ENCODE measurements at regions not wholly inside any gene's neighbourhood (a gene's known extent, or its start where the extent isn't known, plus 50 kb on each side); places are given as distances from the start of the nearest gene placed in this dataset.

- ATAC-seq, result no peak
- TF ChIP-seq BACH2 (CRISPR knock-in tag; IDR thresholded peaks at IDR 0.05; ENCODE audit: borderline replicate concordance) (no peak), PPARA (CRISPR knock-in tag; IDR thresholded peaks at IDR 0.05; ENCODE audit: borderline replicate concordance) (no peak), ARNTL (CRISPR knock-in tag; IDR thresholded peaks at IDR 0.05; ENCODE audit: borderline replicate concordance, low read depth) (no peak), CSDC2 (CRISPR knock-in tag; IDR thresholded peaks at IDR 0.05) (no peak), ZC3H10 (CRISPR knock-in tag; IDR thresholded peaks at IDR 0.05) (no peak), TCF4 (CRISPR knock-in tag; IDR thresholded peaks at IDR 0.05; ENCODE audit: borderline replicate concordance) (no peak), SNAI2 (CRISPR knock-in tag; IDR thresholded peaks at IDR 0.05) (no peak), OSR1 (CRISPR knock-in tag; IDR thresholded peaks at IDR 0.05) (no peak), TSHZ2 (CRISPR knock-in tag; IDR thresholded peaks at IDR 0.05) (no peak), POU6F1 (CRISPR knock-in tag; IDR thresholded peaks at IDR 0.05; ENCODE audit: borderline replicate concordance, low read depth) (no peak), PATZ1 (CRISPR knock-in tag; IDR thresholded peaks at IDR 0.05; ENCODE audit: borderline replicate concordance) (no peak), ZFP3 (CRISPR knock-in tag; IDR thresholded peaks at IDR 0.05) (no peak), GLIS3 (CRISPR knock-in tag; IDR thresholded peaks at IDR 0.05) (no peak), ZNF70 (CRISPR knock-in tag; IDR thresholded peaks at IDR 0.05) (no peak), TOX (CRISPR knock-in tag; IDR thresholded peaks at IDR 0.05; ENCODE audit: borderline replicate concordance) (no peak)
These were observed 262.8 kb downstream of the ZEB2 start for GRCh38 chr2:144256996-144257707.

GRCh38 chr2:144254342-144255235, 265.3 kb downstream of the ZEB2 start:
- TF ChIP-seq TCF4 (CRISPR knock-in tag; IDR thresholded peaks at IDR 0.05; ENCODE audit: borderline replicate concordance) (no peak), ZNF8 (CRISPR knock-in tag; IDR thresholded peaks at IDR 0.05) (no peak), SNAI2 (CRISPR knock-in tag; IDR thresholded peaks at IDR 0.05) (no peak), CREB5 (CRISPR knock-in tag; IDR thresholded peaks at IDR 0.05; ENCODE audit: low read depth) (no peak), TSHZ2 (CRISPR knock-in tag; IDR thresholded peaks at IDR 0.05) (no peak), ZFP30 (CRISPR knock-in tag; IDR thresholded peaks at IDR 0.05) (no peak), ZFP3 (CRISPR knock-in tag; IDR thresholded peaks at IDR 0.05) (no peak)
- no peak for ATAC-seq
